ENCODE measurements at regions not wholly inside any gene's neighbourhood (a gene's known extent, or its start where the extent isn't known, plus 50 kb on each side); places are given as distances from the start of the nearest gene placed in this dataset.

GRCh38 chr16:73738266-73738665, 558.3 kb upstream of the PSMD7 start:
- DNase-seq: no peak

- DNase-seq: no peak
Observed at GRCh38 chr16:73737637-73738036, 559.0 kb upstream of the PSMD7 start.

GRCh38 chr16:73735954-73736353, 560.7 kb upstream of the PSMD7 start:
- DNase-seq: no peak

GRCh38 chr16:73735018-73735417, 561.6 kb upstream of the PSMD7 start:
- DNase-seq: no peak

GRCh38 chr16:73732681-73733080, 563.9 kb upstream of the PSMD7 start:
- DNase-seq: no peak

- no peak for DNase-seq
Observed at GRCh38 chr16:73732143-73732542, 564.5 kb upstream of the PSMD7 start.

GRCh38 chr16:73730481-73731090, 566.0 kb upstream of the PSMD7 start:
- no peak for DNase-seq

- no peak for DNase-seq
Observed at GRCh38 chr16:73725156-73725555, 571.5 kb upstream of the PSMD7 start.

- DNase-seq: no peak
Observed at GRCh38 chr16:73724503-73724902, 572.1 kb upstream of the PSMD7 start.

GRCh38 chr16:73717266-73717974, 579.2 kb upstream of the PSMD7 start:
- no peak for DNase-seq

GRCh38 chr16:73714976-73715375, 581.6 kb upstream of the PSMD7 start:
- no peak for DNase-seq

- DNase-seq: no peak
Observed at GRCh38 chr16:73713778-73714495, 582.7 kb upstream of the PSMD7 start.

GRCh38 chr16:73713251-73713650, 583.4 kb upstream of the PSMD7 start:
- no peak for DNase-seq

- DNase-seq: no peak
Observed at GRCh38 chr16:73711406-73712080, 585.1 kb upstream of the PSMD7 start.

- DNase-seq: no peak
Observed at GRCh38 chr16:73710526-73710925, 586.1 kb upstream of the PSMD7 start.

- DNase-seq: no peak
Observed at GRCh38 chr16:73707863-73708262, 588.8 kb upstream of the PSMD7 start.

GRCh38 chr16:73703891-73704290, 592.7 kb upstream of the PSMD7 start:
- no peak for DNase-seq

GRCh38 chr16:73697336-73697735, 599.3 kb upstream of the PSMD7 start:
- no peak for DNase-seq

GRCh38 chr16:73692861-73693260, 603.8 kb upstream of the PSMD7 start:
- no peak for DNase-seq

GRCh38 chr16:73683804-73684203, 612.8 kb upstream of the PSMD7 start:
- DNase-seq: no peak

- DNase-seq: no peak
Observed at GRCh38 chr16:73672135-73672534, 624.2 kb upstream of the ZFHX3 start.

GRCh38 chr16:73670836-73671820, 623.2 kb upstream of the ZFHX3 start:
- DNase-seq: no peak

Measured in NCI-H345 (cell line).